ENCODE measurements at regions not wholly inside any gene's neighbourhood (a gene's known extent, or its start where the extent isn't known, plus 50 kb on each side); places are given as distances from the start of the nearest gene placed in this dataset.

DNA sequence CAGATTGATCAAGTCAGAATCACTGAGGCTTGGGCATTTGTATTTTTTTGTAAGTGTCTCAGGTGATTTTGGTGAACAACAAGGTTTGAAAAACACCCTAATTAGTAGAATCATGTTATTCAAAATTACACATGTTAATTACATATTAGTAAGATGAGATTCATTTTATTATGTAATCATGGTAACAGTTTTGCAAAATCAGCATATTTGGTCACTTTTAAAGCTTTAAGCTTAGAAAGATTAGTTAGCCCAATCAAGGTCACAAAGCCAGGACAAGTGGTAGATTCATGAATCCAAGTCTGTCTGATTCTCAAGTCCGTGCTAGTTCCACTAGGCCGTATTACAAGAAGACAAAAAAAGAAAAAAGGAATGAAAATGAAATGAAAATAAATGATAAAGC is 218.4 kb upstream of the FAR2 start:
- TF ChIP-seq, protein P1, sequence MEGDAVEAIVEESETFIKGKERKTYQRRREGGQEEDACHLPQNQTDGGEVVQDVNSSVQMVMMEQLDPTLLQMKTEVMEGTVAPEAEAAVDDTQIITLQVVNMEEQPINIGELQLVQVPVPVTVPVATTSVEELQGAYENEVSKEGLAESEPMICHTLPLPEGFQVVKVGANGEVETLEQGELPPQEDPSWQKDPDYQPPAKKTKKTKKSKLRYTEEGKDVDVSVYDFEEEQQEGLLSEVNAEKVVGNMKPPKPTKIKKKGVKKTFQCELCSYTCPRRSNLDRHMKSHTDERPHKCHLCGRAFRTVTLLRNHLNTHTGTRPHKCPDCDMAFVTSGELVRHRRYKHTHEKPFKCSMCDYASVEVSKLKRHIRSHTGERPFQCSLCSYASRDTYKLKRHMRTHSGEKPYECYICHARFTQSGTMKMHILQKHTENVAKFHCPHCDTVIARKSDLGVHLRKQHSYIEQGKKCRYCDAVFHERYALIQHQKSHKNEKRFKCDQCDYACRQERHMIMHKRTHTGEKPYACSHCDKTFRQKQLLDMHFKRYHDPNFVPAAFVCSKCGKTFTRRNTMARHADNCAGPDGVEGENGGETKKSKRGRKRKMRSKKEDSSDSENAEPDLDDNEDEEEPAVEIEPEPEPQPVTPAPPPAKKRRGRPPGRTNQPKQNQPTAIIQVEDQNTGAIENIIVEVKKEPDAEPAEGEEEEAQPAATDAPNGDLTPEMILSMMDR (IDR thresholded peaks at IDR 0.05; ENCODE audit: low read depth, low read length): no peak
- DNase-seq (ENCODE audit: low read depth in 2 of 2): no peak
- no peak overlapping the region for H3K4me3 ChIP-seq (replicated peaks in 1 of 2; ENCODE audit: low read depth in 2 of 2, low read length in 2 of 2)

DNA sequence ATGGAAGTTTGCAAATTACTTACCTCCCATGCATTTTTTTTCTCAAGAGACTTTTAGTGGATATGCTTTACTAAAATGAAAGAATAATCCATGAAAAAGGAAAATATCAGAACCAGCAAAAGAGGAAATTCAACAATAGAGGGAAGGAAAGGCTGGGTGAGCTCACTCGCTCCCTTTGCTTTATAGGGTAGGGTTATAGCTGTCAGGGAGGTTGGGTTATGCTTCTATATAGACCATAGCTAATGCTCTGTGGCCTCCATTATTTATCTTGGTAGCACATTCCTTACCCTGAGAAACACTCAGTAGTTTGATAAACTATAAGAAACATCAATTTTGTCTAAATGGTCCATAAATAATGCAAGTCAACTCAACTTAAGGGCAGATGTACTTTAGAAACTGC is 215.9 kb upstream of the FAR2 start:
- no peak overlapping the region for H3K4me3 ChIP-seq (replicated peaks in 1 of 2; ENCODE audit: low read depth in 2 of 2, low read length in 2 of 2)
- TF ChIP-seq, protein P1 (IDR thresholded peaks at IDR 0.05; ENCODE audit: low read depth, low read length): no peak
- DNase-seq (ENCODE audit: low read depth in 2 of 2): no peak

DNA sequence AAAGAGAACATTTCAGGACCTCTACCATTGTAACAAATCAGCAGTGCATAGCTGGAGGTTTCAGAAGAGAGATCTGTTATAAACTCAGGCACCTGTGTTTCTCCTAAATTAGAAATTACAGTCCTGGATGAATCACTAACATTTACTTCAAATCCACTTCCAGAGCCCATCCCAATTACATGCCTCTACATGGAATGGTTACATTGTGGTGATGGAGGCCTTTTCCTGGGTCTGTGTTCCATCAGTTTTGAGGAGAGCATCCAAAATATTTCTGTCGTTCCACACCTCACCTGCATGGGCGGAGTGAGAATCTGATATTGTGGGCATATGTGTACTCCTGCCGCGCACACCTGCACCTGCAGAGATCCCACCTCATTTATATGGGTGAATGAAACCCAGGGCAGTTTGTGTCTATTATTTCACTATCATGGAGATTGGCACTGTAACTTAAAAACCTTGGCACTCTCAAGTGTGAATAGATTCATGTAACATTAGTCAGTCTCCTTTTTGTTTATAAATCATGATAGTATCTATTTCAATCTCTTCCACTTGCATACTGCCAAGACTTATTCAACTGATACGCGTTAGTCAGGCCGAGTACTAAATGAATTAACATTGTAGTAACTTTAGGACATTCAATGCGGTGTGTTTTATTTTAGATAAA is 215.1 kb upstream of the FAR2 start:
- TF ChIP-seq, protein P1 (IDR thresholded peaks at IDR 0.05; ENCODE audit: low read depth, low read length): no peak
- DNase-seq (ENCODE audit: low read depth in 2 of 2): peak in 1 of 2 donors; percentile 17
- no peak overlapping the region for H3K4me3 ChIP-seq (replicated peaks in 1 of 2; ENCODE audit: low read depth in 2 of 2, low read length in 2 of 2)

DNA sequence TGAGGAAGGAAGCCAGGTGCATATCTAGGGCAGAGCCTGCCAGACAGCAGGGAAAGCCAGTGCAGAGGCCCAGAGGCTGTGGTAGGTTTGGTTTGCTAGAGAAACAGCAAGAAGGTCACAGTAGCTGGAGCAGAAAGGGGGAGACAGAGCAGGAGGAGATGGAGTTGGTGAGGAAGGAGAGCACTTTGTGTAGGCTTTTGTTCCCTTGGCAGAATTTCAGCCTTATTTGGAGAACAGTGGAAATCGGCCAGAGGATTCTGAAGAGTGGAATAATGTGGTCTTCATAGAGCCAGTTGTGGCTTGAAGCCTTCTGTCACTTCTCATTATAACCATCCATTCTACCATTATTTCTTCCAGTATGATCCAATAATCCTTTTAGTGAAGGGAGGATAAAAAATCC is 212.9 kb upstream of the FAR2 start:
- TF ChIP-seq, protein P1 (IDR thresholded peaks at IDR 0.05; ENCODE audit: low read depth, low read length): no peak
- H3K4me3 ChIP-seq (replicated peaks in 1 of 2; ENCODE audit: low read depth in 2 of 2, low read length in 2 of 2): no peak overlapping the region
- no peak for DNase-seq (ENCODE audit: low read depth in 2 of 2)

DNA sequence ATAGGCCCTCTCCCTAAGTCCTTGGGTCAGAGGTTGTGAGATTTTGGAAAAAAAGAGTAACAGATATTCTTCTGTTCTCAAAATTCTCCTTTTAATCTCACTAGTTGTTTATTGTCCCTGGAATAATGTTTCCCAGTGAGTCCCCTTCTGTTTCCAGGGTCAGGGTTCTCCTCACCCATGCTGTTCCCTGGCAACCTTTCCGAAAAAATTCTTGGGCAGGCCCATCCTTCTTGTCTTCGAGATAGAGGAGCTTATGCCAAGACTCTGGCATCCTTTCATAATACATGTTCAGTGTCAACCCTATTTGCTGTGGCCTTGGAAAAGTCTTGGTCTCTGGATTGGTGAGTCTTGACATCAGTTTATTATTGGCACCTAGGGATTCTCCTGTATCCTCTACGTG is 212.4 kb upstream of the FAR2 start:
- TF ChIP-seq, protein P1 (IDR thresholded peaks at IDR 0.05; ENCODE audit: low read depth, low read length): no peak
- H3K4me3 ChIP-seq (replicated peaks in 1 of 2; ENCODE audit: low read depth in 2 of 2, low read length in 2 of 2): no peak overlapping the region
- no peak for DNase-seq (ENCODE audit: low read depth in 2 of 2)

DNA sequence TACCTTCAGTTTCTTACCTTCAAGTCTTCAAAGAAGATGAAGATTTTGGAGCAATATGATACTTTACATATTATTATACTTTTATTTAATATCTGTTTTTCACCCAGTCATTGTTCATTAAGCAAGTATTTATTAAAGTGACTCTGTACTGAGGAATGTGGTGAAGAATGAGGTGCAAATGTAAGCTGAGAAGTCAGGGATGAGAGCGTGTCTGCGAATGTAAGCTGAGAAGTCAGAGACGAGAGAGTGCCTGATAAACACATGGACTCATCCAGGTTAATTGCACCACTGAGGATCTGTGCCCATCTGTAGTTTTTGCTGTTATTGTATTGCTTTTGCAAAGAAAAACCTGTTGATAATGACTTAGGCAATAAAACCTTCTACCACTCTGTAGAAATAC is 211.9 kb upstream of the FAR2 start:
- peak; percentile 42 to 64 for DNase-seq (ENCODE audit: low read depth in 2 of 2)
- no peak overlapping the region for H3K4me3 ChIP-seq (replicated peaks in 1 of 2; ENCODE audit: low read depth in 2 of 2, low read length in 2 of 2)
- TF ChIP-seq, protein P1 (IDR thresholded peaks at IDR 0.05; ENCODE audit: low read depth, low read length): no peak

DNA sequence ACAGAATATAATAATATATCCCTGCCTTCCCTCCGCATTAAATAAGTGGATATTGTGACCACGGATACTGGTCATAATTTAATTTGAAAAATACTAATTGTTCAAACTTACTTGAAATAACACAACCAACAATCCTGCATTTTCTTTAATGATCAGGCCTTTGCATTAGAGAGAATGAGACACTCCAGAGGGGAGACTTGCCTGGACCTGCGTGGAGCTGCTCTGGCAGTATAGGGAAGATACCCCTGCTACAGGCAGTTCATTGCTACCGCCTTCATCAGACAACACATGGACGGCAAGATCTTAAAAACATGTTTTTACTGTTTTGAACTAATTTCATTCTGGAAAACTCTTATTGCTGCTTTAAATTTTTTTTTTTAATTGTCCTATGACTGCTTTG is 211.0 kb upstream of the FAR2 start:
- H3K4me3 ChIP-seq (replicated peaks in 1 of 2; ENCODE audit: low read depth in 2 of 2, low read length in 2 of 2): no peak overlapping the region
- DNase-seq (ENCODE audit: low read depth in 2 of 2): no peak
- TF ChIP-seq, protein P1 (IDR thresholded peaks at IDR 0.05; ENCODE audit: low read depth, low read length): no peak
